ENCODE measurements at regions not wholly inside any gene's neighbourhood (a gene's known extent, or its start where the extent isn't known, plus 50 kb on each side); places are given as distances from the start of the nearest gene placed in this dataset.
"Not testable (repeated sequence)": the region's sequence is repeated elsewhere in the genome, so short reads cannot be mapped to it uniquely, and the experiment has no call there.

DNA sequence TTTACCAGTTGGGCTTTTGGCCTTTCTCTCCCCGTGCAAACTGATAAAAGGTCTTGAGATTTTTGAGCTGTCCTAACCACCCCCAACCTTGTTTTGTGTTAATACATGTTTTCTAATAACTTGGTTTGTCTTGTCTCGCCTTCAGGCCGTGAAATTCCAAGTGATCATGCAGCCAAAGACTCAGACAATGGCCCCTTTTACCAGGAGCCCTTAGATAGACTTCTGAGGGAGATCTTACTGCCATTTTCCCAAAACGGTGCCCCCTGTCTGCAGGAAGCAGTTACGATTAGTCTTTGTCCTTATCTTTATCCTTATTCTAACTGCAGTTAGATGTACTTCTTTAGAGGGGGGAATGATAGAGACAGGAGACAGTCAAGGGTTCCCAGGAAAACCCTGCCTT is 245.3 kb upstream of the HDX start:
- Histone ChIP-seq H3K27ac (ENCODE audit: low read depth, low read length) (no peak overlapping the region), H3K9me3 (ENCODE audit: control insufficient read depth, insufficient read depth, low read length) (no peaks in the 10 kb centered on the region), H3K27me3 (ENCODE audit: control insufficient read depth, insufficient read depth, low read length) (no peaks in the 10 kb centered on the region), H3K4me3 (ENCODE audit: low read depth, low read length) (no peak overlapping the region)
- DNase-seq (ENCODE audit: low read depth, low spot score), result no peak
- ChIA-PET CTCF (no interaction called here), POLR2A (no interaction called here)
- TF ChIP-seq, protein P1, sequence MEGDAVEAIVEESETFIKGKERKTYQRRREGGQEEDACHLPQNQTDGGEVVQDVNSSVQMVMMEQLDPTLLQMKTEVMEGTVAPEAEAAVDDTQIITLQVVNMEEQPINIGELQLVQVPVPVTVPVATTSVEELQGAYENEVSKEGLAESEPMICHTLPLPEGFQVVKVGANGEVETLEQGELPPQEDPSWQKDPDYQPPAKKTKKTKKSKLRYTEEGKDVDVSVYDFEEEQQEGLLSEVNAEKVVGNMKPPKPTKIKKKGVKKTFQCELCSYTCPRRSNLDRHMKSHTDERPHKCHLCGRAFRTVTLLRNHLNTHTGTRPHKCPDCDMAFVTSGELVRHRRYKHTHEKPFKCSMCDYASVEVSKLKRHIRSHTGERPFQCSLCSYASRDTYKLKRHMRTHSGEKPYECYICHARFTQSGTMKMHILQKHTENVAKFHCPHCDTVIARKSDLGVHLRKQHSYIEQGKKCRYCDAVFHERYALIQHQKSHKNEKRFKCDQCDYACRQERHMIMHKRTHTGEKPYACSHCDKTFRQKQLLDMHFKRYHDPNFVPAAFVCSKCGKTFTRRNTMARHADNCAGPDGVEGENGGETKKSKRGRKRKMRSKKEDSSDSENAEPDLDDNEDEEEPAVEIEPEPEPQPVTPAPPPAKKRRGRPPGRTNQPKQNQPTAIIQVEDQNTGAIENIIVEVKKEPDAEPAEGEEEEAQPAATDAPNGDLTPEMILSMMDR (IDR thresholded peaks at IDR 0.05; ENCODE audit: low read depth, low read length), result no peak

DNA sequence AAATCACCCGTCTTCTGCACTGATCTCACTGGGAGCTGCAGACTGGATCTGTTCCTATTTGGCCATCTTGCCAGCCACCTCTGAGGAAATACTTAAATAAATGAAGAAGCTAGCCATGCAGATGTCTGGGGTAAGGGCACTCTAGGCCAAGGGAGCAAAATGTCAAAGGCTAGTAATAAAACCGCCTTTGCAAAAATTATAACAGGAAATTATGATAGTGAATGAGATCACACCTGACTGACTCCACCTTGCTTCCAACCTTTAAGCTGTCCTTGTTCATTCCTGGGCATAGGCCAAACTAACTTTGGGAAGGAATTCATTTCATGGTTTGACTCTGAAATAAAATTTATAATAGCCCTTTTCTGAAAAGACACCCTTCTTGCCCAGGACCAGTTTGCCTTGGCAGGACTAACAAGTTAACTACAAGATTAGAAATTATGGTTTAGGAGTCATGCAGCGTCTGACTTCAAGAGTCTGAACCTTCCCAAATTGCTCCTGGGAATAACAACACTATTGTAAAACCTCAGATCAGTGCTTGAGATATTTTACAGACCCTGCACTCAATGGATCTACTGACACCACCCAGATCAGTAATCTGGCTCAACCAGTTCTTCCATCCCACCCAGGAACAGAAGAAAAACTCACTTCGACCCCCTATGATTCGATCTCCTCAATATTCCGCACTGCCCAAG is 246.9 kb upstream of the HDX start:
- H3K4me3 ChIP-seq (ENCODE audit: low read depth, low read length), result no peak overlapping the region
- CTCF ChIA-PET, result no interaction called here
- H3K9me3 ChIP-seq (ENCODE audit: control insufficient read depth, insufficient read depth, low read length), result no peaks in the 10 kb centered on the region
- TF ChIP-seq, protein P1 (IDR thresholded peaks at IDR 0.05; ENCODE audit: low read depth, low read length), result no peak
- DNase-seq (ENCODE audit: low read depth, low spot score), result no peak
- H3K27me3 ChIP-seq (ENCODE audit: control insufficient read depth, insufficient read depth, low read length), result no peaks in the 10 kb centered on the region
- POLR2A ChIA-PET, result no interaction called here
- H3K27ac ChIP-seq (ENCODE audit: low read depth, low read length), result no peak overlapping the region

DNA sequence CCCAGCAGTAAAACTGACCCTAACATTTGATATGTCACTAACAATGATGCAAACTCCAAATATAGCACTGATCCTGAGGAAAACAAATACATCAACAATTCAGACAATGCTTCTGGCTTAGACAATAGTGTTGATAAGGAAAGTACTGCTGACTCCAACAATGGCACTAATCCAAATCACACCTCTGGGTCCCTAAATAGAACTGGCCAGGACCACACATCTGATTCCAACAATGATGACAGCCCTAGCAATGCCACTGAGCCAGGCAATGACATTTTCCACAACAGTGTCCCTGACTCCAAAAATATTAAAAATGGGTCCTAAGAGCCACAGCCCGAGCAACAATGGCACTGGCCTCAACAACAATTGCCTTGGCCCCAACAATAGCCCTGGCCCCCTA is 243.1 kb upstream of the APOOL start:
- no peaks in the 10 kb centered on the region for H3K9me3 ChIP-seq (ENCODE audit: control insufficient read depth, insufficient read depth, low read length)
- CTCF ChIA-PET, result interaction anchor here (0.9 kb wide), 1 partner anchor 31 kb away, joined by 3 read pairs; no protein-coding TSS in a partner anchor
- TF ChIP-seq, protein P1 (IDR thresholded peaks at IDR 0.05; ENCODE audit: low read depth, low read length), result no peak

DNA sequence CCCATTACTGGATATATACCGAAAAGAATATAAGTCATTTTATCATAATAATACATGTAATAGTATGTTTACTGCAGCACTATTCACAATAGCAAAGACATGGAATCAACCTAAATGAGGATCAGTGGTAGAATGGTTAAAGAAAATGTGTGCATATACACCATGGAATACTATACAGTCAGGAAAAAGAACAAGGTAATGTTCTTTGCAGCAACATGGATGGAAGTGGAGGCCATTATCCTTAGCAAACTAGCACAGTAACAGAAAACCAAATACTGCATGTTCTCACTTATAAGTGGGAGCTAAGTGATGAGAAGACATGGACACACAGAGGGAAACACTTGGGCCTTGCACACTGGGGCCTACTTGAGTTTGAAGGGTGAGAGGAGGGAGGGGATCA is 207.4 kb upstream of the APOOL start:
- no peak for DNase-seq (ENCODE audit: low read depth, low spot score)
- no peak overlapping the region for H3K4me3 ChIP-seq (ENCODE audit: low read depth, low read length)
- POLR2A ChIA-PET, result no interaction called here
- TF ChIP-seq, protein P1 (IDR thresholded peaks at IDR 0.05; ENCODE audit: low read depth, low read length), result no peak
- H3K27ac ChIP-seq (ENCODE audit: low read depth, low read length), result no peak overlapping the region
- H3K9me3 ChIP-seq (ENCODE audit: control insufficient read depth, insufficient read depth, low read length), result no peaks in the 10 kb centered on the region
- no peaks in the 10 kb centered on the region for H3K27me3 ChIP-seq (ENCODE audit: control insufficient read depth, insufficient read depth, low read length)
- CTCF ChIA-PET, result no interaction called here

More for the DNA sequence above, 243.1 kb upstream of the APOOL start:
- Histone ChIP-seq H3K4me3 (ENCODE audit: low read depth, low read length) (no peak overlapping the region), H3K27ac (ENCODE audit: low read depth, low read length) (no peak overlapping the region), H3K27me3 (ENCODE audit: control insufficient read depth, insufficient read depth, low read length) (no peaks in the 10 kb centered on the region)
- DNase-seq (ENCODE audit: low read depth, low spot score), result no peak
- POLR2A ChIA-PET, result no interaction called here

DNA sequence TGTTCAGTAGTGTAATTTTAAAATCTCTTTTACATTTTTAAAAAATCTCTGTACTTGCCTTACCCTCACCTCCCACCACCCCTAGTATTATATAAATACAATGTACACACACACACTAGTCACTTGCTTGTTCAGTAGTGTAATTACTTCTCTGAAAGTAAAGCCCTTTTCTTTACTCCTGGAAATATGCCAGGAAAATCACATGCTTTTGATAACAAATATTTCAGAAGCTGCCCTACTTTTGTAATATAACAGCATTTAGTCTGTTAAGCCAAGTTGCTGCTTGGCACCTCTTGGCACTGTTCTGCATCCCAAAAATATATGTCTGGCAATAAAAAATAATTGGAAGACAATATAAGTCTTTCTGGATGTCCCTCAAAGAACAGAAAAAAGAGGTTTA is 172.8 kb upstream of the APOOL start:
- TF ChIP-seq, protein P1 (IDR thresholded peaks at IDR 0.05; ENCODE audit: low read depth, low read length), result no peak
- H3K4me3 ChIP-seq (ENCODE audit: low read depth, low read length), result no peak overlapping the region
- no peaks in the 10 kb centered on the region for H3K27me3 ChIP-seq (ENCODE audit: control insufficient read depth, insufficient read depth, low read length)
- no peak for DNase-seq (ENCODE audit: low read depth, low spot score)
- no peaks in the 10 kb centered on the region for H3K9me3 ChIP-seq (ENCODE audit: control insufficient read depth, insufficient read depth, low read length)
- ChIA-PET CTCF (no interaction called here), POLR2A (no interaction called here)
- no peak overlapping the region for H3K27ac ChIP-seq (ENCODE audit: low read depth, low read length)

DNA sequence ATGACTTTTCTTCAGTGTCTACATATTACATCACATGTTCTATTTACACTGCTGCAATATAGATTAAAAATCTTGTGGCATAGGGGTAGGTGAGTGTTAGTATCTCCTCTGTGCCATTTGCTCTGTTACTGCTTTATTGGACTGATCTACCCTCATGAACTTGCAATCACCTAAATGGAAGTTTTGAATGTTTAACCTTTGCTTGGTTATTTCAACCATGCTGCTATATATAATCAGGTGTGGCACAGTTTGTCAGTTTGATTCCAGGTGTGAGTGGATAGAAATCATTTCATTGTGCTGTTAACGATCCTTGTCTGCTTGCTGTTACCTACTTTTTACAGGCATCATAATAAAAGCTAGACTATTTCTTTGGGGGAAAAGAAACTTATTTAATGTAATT is 157.1 kb upstream of the APOOL start:
- POLR2A ChIA-PET; H3K9me3 ChIP-seq (ENCODE audit: control insufficient read depth, insufficient read depth, low read length); CTCF ChIA-PET; H3K4me3 ChIP-seq (ENCODE audit: low read depth, low read length); H3K27me3 ChIP-seq (ENCODE audit: control insufficient read depth, insufficient read depth, low read length); DNase-seq (ENCODE audit: low read depth, low spot score); H3K27ac ChIP-seq (ENCODE audit: low read depth, low read length): not testable (repeated sequence)

DNA sequence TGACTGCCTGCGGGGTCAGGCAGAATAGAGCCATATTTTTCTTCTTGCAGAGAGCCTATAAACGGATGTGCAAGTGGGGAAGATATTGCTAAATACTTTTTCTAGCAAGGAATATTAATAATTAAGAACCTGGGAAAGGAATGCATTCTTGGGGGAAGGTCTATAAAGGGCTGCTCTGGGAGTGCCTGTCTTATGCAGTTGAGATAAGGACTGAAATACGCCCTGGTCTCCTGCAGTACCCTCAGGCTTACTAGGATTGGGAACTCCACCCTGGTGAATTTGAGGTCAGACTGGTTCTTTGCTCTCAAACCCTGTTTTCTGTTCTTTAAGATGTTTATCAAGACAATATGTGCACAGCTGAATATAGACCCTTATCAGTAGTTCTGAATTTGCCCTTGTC is 152.5 kb upstream of the APOOL start:
- H3K27ac ChIP-seq (ENCODE audit: low read depth, low read length); POLR2A ChIA-PET; H3K9me3 ChIP-seq (ENCODE audit: control insufficient read depth, insufficient read depth, low read length); H3K4me3 ChIP-seq (ENCODE audit: low read depth, low read length); CTCF ChIA-PET; H3K27me3 ChIP-seq (ENCODE audit: control insufficient read depth, insufficient read depth, low read length); DNase-seq (ENCODE audit: low read depth, low spot score): not testable (repeated sequence)

DNA sequence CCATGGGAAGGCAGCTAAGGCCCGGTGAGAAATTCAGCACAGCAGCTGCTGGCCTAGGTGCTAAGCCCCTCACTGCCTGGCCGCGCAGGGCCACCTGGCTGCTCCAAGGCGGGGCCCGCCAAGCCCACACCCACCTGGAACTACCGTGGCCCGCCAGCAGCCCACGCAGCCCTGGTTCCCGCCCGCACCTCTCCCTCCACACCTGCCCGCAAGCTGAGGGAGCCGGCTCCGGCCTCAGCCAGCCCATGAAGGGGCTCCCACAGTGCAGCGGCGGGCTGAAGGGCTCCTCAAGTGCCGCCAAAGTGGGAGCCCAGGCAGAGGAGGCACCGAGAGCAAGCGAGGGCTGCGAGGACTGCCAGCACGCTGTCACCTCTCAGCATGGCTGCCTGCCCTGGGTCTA is 146.9 kb upstream of the APOOL start:
- DNase-seq (ENCODE audit: low read depth, low spot score); POLR2A ChIA-PET; H3K9me3 ChIP-seq (ENCODE audit: control insufficient read depth, insufficient read depth, low read length); H3K27ac ChIP-seq (ENCODE audit: low read depth, low read length); CTCF ChIA-PET; H3K4me3 ChIP-seq (ENCODE audit: low read depth, low read length); H3K27me3 ChIP-seq (ENCODE audit: control insufficient read depth, insufficient read depth, low read length): not testable (repeated sequence)
